GM19455 (cell line): ENCODE measurements at regions not wholly inside any gene's neighbourhood (a gene's known extent, or its start where the extent isn't known, plus 50 kb on each side); places are given as distances from the start of the nearest gene placed in this dataset.

Experiments used
- ATAC-seq: cut with Tn5 transposase; IDR thresholded peaks from one replicate; pipeline ENCODE4 v1.9.1; 2021; ENCODE audit not compliant: unreplicated experiment

GRCh38 chr16:51697454-51697853 is 546.4 kb upstream of the SALL1 start:
- ATAC-seq = no peak

- ATAC-seq = no peak
Measured at GRCh38 chr16:51696376-51696775, 545.3 kb upstream of the SALL1 start.

GRCh38 chr16:51691109-51691508 is 540.0 kb upstream of the SALL1 start:
- ATAC-seq = no peak

GRCh38 chr16:51685498-51685897 is 534.4 kb upstream of the SALL1 start:
- ATAC-seq = no peak

- ATAC-seq = no peak
Measured at GRCh38 chr16:51683882-51684281, 532.8 kb upstream of the SALL1 start.

GRCh38 chr16:51682905-51683304 is 531.8 kb upstream of the SALL1 start:
- no peak for ATAC-seq

- ATAC-seq = no peak
Measured at GRCh38 chr16:51674615-51675014, 523.5 kb upstream of the SALL1 start.

GRCh38 chr16:51670527-51670926 is 519.5 kb upstream of the SALL1 start:
- ATAC-seq = no peak

- no peak for ATAC-seq
Measured at GRCh38 chr16:51666821-51667220, 515.8 kb upstream of the SALL1 start.

- no peak for ATAC-seq
Measured at GRCh38 chr16:51666074-51666473, 515.0 kb upstream of the SALL1 start.

GRCh38 chr16:51665436-51665998 is 514.4 kb upstream of the SALL1 start:
- no peak for ATAC-seq

- no peak for ATAC-seq
Measured at GRCh38 chr16:51658531-51658930, 507.5 kb upstream of the SALL1 start.

- no peak for ATAC-seq
Measured at GRCh38 chr16:51657848-51658247, 506.8 kb upstream of the SALL1 start.

GRCh38 chr16:51655249-51655648 is 504.2 kb upstream of the SALL1 start:
- ATAC-seq = no peak

- ATAC-seq = no peak
Measured at GRCh38 chr16:51651061-51651466, 500.0 kb upstream of the SALL1 start.

- ATAC-seq = no peak
Measured at GRCh38 chr16:51649631-51650030, 498.6 kb upstream of the SALL1 start.

- no peak for ATAC-seq
Measured at GRCh38 chr16:51648526-51648925, 497.5 kb upstream of the SALL1 start.

- ATAC-seq = no peak
Measured at GRCh38 chr16:51641191-51641765, 490.2 kb upstream of the SALL1 start.

- ATAC-seq = no peak
Measured at GRCh38 chr16:51640196-51640595, 489.1 kb upstream of the SALL1 start.

- ATAC-seq = no peak
Measured at GRCh38 chr16:51638339-51639135, 487.5 kb upstream of the SALL1 start.

- no peak for ATAC-seq
Measured at GRCh38 chr16:51637770-51638094, 486.7 kb upstream of the SALL1 start.

- no peak for ATAC-seq
Measured at GRCh38 chr16:51636920-51637769, 486.1 kb upstream of the SALL1 start.
